ENCODE measurements at regions not wholly inside any gene's neighbourhood (a gene's known extent, or its start where the extent isn't known, plus 50 kb on each side); places are given as distances from the start of the nearest gene placed in this dataset.

DNA sequence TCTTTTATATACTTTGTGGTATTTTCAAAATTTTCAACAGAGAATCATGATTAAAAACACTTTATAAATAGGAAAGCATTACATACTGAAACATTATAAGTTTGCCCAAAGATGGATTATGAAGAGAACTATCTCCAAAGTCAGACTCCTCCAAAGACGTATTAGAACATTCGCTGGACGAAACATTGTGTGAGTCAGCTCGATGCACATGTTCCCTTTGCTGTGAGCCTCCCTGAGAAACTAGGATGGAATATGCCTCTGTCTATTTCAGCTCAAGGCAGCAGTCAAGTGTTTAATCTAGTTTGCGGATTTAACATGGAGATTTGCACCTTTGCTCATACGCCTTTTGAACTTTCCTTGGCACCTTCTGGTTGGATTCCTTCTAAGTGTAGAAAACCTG lies 92.2 kb upstream of the NCKAP5 start:
- DNase-seq (ENCODE audit: low read depth in 1 of 2, low spot score in 2 of 2), result no peak
- POLR2A ChIA-PET (ENCODE audit: partially characterized antibody), result no interaction called here

More for the DNA sequence above, 92.2 kb upstream of the NCKAP5 start:
- no peak for TF ChIP-seq CTBP2 (IDR thresholded peaks at IDR 0.05; ENCODE audit: borderline replicate concordance, insufficient read depth, insufficient read length, low read length)
- TF ChIP-seq, protein P1, sequence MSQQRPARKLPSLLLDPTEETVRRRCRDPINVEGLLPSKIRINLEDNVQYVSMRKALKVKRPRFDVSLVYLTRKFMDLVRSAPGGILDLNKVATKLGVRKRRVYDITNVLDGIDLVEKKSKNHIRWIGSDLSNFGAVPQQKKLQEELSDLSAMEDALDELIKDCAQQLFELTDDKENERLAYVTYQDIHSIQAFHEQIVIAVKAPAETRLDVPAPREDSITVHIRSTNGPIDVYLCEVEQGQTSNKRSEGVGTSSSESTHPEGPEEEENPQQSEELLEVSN (IDR thresholded peaks at IDR 0.05), result no peak
- Histone ChIP-seq H3K79me1 (ENCODE audit: low read depth, low read length) (no peaks in the 10 kb centered on the region), H3K27me3 (replicated peaks in 1 of 4; ENCODE audit: control insufficient read depth in 3 of 4, extremely low read depth in 1 of 4, insufficient read depth in 3 of 4, low read length in 3 of 4) (no peaks in the 10 kb centered on the region), H2BK120ac (replicated peaks; ENCODE audit: low read depth, low read length) (no peak overlapping the region), H3K36me3 (ENCODE audit: control insufficient read depth in 2 of 4, insufficient read depth in 4 of 4, low read length in 3 of 4) (no peaks in the 10 kb centered on the region), H3K9me3 (ENCODE audit: insufficient read depth in 2 of 2, low read depth in 1 of 2, low read length in 1 of 2) (no peaks in the 10 kb centered on the region), H3K4ac (replicated peaks; ENCODE audit: insufficient read length, low read depth, low read length) (no peak overlapping the region), H4K8ac (ENCODE audit: extremely low read depth, insufficient read depth, low read length) (no peak overlapping the region), H4K5ac (ENCODE audit: insufficient read length, low read depth, low read length) (no peak overlapping the region), H3K23me2 (ENCODE audit: low read depth, low read length) (no peaks in the 10 kb centered on the region), H2AFZ (ENCODE audit: low read length) (no peak overlapping the region), H3K56ac (replicated peaks; ENCODE audit: insufficient read length, low read depth, low read length) (no peak overlapping the region), H3K79me2 (ENCODE audit: control insufficient read depth in 1 of 2, insufficient read depth in 2 of 2, low read length in 2 of 2) (no peaks in the 10 kb centered on the region), H2BK20ac (ENCODE audit: low read length) (no peak overlapping the region), H3K9ac (replicated peaks in 1 of 4; ENCODE audit: extremely low read depth in 1 of 4, low read depth in 3 of 4, low read length in 3 of 4) (no peak overlapping the region), H4K91ac (replicated peaks; ENCODE audit: insufficient read length, low read length) (no peak overlapping the region), H3K14ac (ENCODE audit: insufficient read length) (no peak overlapping the region), H3K4me2 (ENCODE audit: insufficient read depth in 1 of 2, low read depth in 2 of 2, low read length in 2 of 2) (no peak overlapping the region), H3K18ac (ENCODE audit: extremely low read depth, low read length) (no peak overlapping the region), H2BK12ac (ENCODE audit: low read depth, low read length) (no peak overlapping the region), H2BK5ac (ENCODE audit: low read depth, low read length) (no peak overlapping the region), H3K23ac (ENCODE audit: insufficient read length) (no peak overlapping the region), H3K27ac (ENCODE audit: low read depth, low read length) (no peak overlapping the region), H2AK5ac (ENCODE audit: low read depth, low read length) (no peak overlapping the region), H2BK15ac (ENCODE audit: low read length) (no peak overlapping the region), H3K4me3 (ENCODE audit: extremely low read depth in 1 of 4, insufficient read depth in 2 of 4, low read depth in 3 of 4, low read length in 4 of 4) (no peak overlapping the region), H3K4me1 (replicated peaks in 1 of 4; ENCODE audit: control insufficient read depth in 3 of 4, insufficient read depth in 4 of 4, low read length in 3 of 4) (peaks cover 0 to 6% (median 2%) of the 10 kb centered on the region in 4 experiments; a peak in 1 of 7 replicates), H4K20me1 (replicated peaks in 1 of 2; ENCODE audit: control insufficient read depth in 1 of 2, insufficient read depth in 2 of 2, low read length in 2 of 2) (no peaks in the 10 kb centered on the region)
- no peak for FAIRE-seq
- CTCF ChIA-PET (ENCODE audit: partially characterized antibody), result interaction anchor here (0.9 kb wide), 1 partner anchor 1110 kb away, joined by 3 read pairs; no protein-coding TSS in a partner anchor
- 94% methylated on average over 6 of the region's 6 CpGs; no CpG with 5 or more reads in 1 of the 2 experiments for WGBS, 2 experiments (ENCODE audit: extremely low coverage in 1 of 2, insufficient coverage in 1 of 2, insufficient read length in 1 of 2, insufficient replicate concordance in 2 of 2, low coverage in 1 of 2, low lambda C conversion rate in 2 of 2, missing lambda C conversion rate in 1 of 2)

All from H1 (cell line).